Thyroid gland (tissue), 4 donors: ENCODE measurements at regions not wholly inside any gene's neighbourhood (a gene's known extent, or its start where the extent isn't known, plus 50 kb on each side); places are given as distances from the start of the nearest gene placed in this dataset.

Experiments used
- DNase-seq, 2 donors: peaks; one replicate each; pipeline ENCODE4 v3.0.0-alpha.2; 2019
- H3K27ac ChIP-seq, 3 donors: fragments of 200-600 bp; sonication (generic); 1 replicate in 2 of 3; 2 replicates in 1 of 3; pipeline ENCODE4 v1.5.1; 2016 to 2019; ENCODE audit warnings: mild to moderate bottlenecking in 1 of 3, moderate library complexity in 1 of 3
- H3K27me3 ChIP-seq: fragments of 200-600 bp; sonication (generic); one replicate; pipeline ENCODE4 v1.5.1; 2019
- H3K36me3 ChIP-seq, 2 donors: fragments of 200-600 bp; sonication (generic); one replicate each; pipeline ENCODE4 v1.5.1; 2016 to 2019
- H3K4me1 ChIP-seq, 2 donors: fragments of 200-600 bp; sonication (generic); one replicate each; pipeline ENCODE4 v1.5.1; 2017 to 2019
- H3K4me3 ChIP-seq, 3 donors: fragments of 200-600 bp; sonication (generic); replicated peaks in 1 of 3; 1 replicate in 2 of 3; 2 replicates in 1 of 3; pipeline ENCODE4 v1.5.1; 2016; ENCODE audit warnings: mild to moderate bottlenecking in 1 of 3
- H3K9me3 ChIP-seq: fragments of 200-600 bp; sonication (generic); one replicate; pipeline ENCODE4 v1.5.1; 2017
- POLR2A ChIP-seq, 2 donors: fragments of 450-650 bp; IDR thresholded peaks; one replicate each; pipeline ENCODE4 v1.6.1; 2017; ENCODE audit warnings: antibody characterized with exemption in 2 of 2, mild to moderate bottlenecking in 2 of 2, moderate library complexity in 1 of 2
- WGBS, 2 donors: methylation state at CpG; one replicate each; pipeline ENCODE4 v1.1.5; 2017; 5-methylcytosine and 5-hydroxymethylcytosine counted together
- intact Hi-C: fragments of 100-400 bp; cut with DNase I; formaldehyde crosslinking; loops from one replicate; pipeline ENCODE4 v1.15.1; 2023
- TF ChIP-seq, protein P1 (sequence below), 6 experiments: fragments of 200-600 bp in 3 of 6; fragments of 450-650 bp in 3 of 6; sonication (generic) in 3 of 6; IDR thresholded peaks; one replicate each; pipeline ENCODE4 v1.5.1; 2016 to 2019; ENCODE audit warnings: antibody characterized with exemption in 6 of 6, mild to moderate bottlenecking in 2 of 6, inconsistent platforms in 1 of 6, moderate library complexity in 1 of 6

GRCh38 chr5:59999056-59999455, 105.5 kb upstream of the PDE4D start:
- H3K27me3 ChIP-seq = no peaks in the 10 kb centered on the region
- no peak for DNase-seq
- 75 to 80% methylated on average over 2 of the region's 2 CpGs for WGBS, 2 donors
- no peaks in the 10 kb centered on the region for H3K4me1 ChIP-seq
- H3K36me3 ChIP-seq = no peaks in the 10 kb centered on the region
- TF ChIP-seq, protein P1, sequence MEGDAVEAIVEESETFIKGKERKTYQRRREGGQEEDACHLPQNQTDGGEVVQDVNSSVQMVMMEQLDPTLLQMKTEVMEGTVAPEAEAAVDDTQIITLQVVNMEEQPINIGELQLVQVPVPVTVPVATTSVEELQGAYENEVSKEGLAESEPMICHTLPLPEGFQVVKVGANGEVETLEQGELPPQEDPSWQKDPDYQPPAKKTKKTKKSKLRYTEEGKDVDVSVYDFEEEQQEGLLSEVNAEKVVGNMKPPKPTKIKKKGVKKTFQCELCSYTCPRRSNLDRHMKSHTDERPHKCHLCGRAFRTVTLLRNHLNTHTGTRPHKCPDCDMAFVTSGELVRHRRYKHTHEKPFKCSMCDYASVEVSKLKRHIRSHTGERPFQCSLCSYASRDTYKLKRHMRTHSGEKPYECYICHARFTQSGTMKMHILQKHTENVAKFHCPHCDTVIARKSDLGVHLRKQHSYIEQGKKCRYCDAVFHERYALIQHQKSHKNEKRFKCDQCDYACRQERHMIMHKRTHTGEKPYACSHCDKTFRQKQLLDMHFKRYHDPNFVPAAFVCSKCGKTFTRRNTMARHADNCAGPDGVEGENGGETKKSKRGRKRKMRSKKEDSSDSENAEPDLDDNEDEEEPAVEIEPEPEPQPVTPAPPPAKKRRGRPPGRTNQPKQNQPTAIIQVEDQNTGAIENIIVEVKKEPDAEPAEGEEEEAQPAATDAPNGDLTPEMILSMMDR (IDR thresholded peaks at IDR 0.05) = no peak
- TF ChIP-seq POLR2A (IDR thresholded peaks at IDR 0.05) = no peak
- H3K9me3 ChIP-seq = no peaks in the 10 kb centered on the region
- H3K4me3 ChIP-seq = no peak overlapping the region
- intact Hi-C loops = no loop called here
- no peak overlapping the region for H3K27ac ChIP-seq

- WGBS, 2 donors = 86 to 87% methylated on average over 3 of the region's 3 CpGs
- no peaks in the 10 kb centered on the region for H3K4me1 ChIP-seq
- intact Hi-C loops = no loop called here
Measured at GRCh38 chr5:59992206-59992605, 98.7 kb upstream of the PDE4D start.

GRCh38 chr5:59988396-59988795, 94.9 kb upstream of the PDE4D start:
- TF ChIP-seq, protein P1 (IDR thresholded peaks at IDR 0.05) = no peak
- TF ChIP-seq POLR2A (IDR thresholded peaks at IDR 0.05) = no peak
- H3K4me3 ChIP-seq = no peak overlapping the region
- no peak for DNase-seq
- H3K9me3 ChIP-seq = no peaks in the 10 kb centered on the region
- H3K36me3 ChIP-seq = no peaks in the 10 kb centered on the region
- no peaks in the 10 kb centered on the region for H3K27me3 ChIP-seq
- intact Hi-C loops = no loop called here
- no peak overlapping the region for H3K27ac ChIP-seq
- 91 to 97% methylated on average over 7 of the region's 7 CpGs for WGBS, 2 donors
- H3K4me1 ChIP-seq = no peaks in the 10 kb centered on the region

More at GRCh38 chr5:59992206-59992605, 98.7 kb upstream of the PDE4D start:
- Histone ChIP-seq H3K9me3 (no peaks in the 10 kb centered on the region), H3K36me3 (no peaks in the 10 kb centered on the region), H3K4me3 (no peak overlapping the region), H3K27me3 (no peaks in the 10 kb centered on the region), H3K27ac (no peak overlapping the region)
- DNase-seq = no peak
- TF ChIP-seq POLR2A (IDR thresholded peaks at IDR 0.05) = no peak
- TF ChIP-seq, protein P1 (IDR thresholded peaks at IDR 0.05) = no peak

DNA sequence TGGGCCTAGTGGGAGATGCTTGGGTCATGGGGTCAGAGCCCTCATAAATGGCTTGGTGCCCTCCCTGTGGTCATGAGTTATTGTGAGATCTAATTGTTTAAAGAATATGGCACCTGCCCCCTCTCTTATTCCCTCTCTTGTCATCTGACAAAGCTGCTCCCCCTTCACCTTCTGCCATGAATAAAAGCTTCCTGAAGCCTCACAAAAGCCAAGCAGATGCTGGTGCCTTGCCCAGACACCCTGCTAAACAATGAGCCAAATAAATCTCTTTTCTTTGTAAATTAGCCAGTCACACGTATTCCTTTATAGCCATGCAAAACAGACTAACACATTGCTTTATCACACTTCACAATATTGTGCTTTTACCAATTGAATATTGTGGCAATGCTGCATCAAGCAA, 82.8 kb upstream of the PDE4D start:
- no peak for TF ChIP-seq POLR2A (IDR thresholded peaks at IDR 0.05)
- TF ChIP-seq, protein P1 (IDR thresholded peaks at IDR 0.05) = no peak
- H3K4me3 ChIP-seq = no peak overlapping the region
- intact Hi-C loops = no loop called here
- WGBS, 2 donors = 81 to 91% methylated on average over 1 of the region's 1 CpG
- no peaks in the 10 kb centered on the region for H3K36me3 ChIP-seq
- H3K4me1 ChIP-seq = no peaks in the 10 kb centered on the region
- H3K27ac ChIP-seq = no peak overlapping the region
- no peaks in the 10 kb centered on the region for H3K9me3 ChIP-seq
- no peaks in the 10 kb centered on the region for H3K27me3 ChIP-seq
- DNase-seq = no peak

DNA sequence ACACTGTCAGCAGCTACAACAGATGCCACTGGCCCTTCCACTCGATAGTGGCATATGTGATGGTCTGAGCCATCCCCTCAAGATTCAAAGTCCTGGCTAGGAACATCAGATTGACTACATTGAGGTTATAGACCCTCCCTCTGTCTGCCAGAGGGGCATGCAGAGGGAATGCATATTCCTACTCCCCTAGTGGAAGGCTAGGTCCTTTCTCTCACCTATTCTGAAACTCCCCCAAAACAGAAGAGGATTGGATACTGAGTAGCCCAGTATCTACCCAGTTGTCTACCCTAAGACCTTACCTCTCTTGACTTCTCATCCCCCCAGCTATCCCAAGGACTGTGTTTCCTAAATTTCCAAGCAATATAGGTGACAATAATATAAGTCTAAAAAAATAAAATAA, 78.5 kb upstream of the PDE4D start:
- Histone ChIP-seq H3K36me3 (no peaks in the 10 kb centered on the region), H3K27me3 (no peaks in the 10 kb centered on the region), H3K4me1 (no peaks in the 10 kb centered on the region), H3K9me3 (no peaks in the 10 kb centered on the region), H3K27ac (no peak overlapping the region), H3K4me3 (no peak overlapping the region)
- no peak for DNase-seq
- TF ChIP-seq, protein P1 (IDR thresholded peaks at IDR 0.05) = no peak
- TF ChIP-seq POLR2A (IDR thresholded peaks at IDR 0.05) = no peak
- 81% methylated on average over 1 of the region's 1 CpG for WGBS, 2 donors
- intact Hi-C loops = no loop called here
